ENCODE measurements at regions not wholly inside any gene's neighbourhood (a gene's known extent, or its start where the extent isn't known, plus 50 kb on each side); places are given as distances from the start of the nearest gene placed in this dataset.
"Not testable (repeated sequence)": the region's sequence is repeated elsewhere in the genome, so short reads cannot be mapped to it uniquely, and the experiment has no call there.

- DNase-seq: no peak
Observed at GRCh38 chr13:90308249-90308648, 1039.2 kb upstream of the MIR17HG start.

- DNase-seq: no peak
Observed at GRCh38 chr13:90311929-90312328, 1035.6 kb upstream of the MIR17HG start.

DNA sequence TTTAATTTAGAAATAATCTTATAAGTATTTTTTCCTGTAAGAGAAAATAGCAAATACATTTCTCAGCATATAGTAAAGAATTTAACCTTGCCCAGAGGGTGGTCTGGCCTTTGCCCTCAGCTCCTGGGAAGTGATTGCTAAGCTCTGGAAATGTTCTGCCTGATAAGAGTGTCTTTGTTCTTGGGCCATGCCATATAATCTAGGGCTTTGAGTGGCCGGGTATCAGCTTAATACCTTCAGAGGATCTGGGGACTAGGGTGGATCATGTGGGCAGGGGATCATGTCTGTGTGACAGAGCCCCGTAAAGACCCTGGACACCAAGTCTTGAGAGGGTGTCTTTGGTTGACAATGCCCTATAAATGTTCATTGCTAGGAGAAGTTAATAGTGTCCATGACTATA lies 1032.4 kb upstream of the MIR17HG start:
- DNase-seq: no peak

DNA sequence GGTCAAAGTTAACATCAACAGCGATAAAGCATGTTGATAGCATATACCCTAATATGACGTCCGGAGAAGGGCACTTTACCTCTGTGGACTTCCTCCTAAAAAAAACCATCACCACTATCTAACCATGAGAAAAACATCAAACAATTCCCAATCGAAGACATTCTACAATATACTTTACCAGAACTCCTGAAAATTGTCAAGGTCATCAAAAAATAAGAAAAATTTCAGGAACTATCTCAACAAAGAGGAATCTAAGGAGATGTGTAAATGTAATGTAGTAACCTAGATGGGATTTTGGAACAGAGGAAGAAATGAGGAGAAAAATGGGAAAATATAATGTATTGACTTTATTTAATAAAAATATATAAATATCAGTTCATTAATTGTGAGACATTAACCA lies 1026.8 kb upstream of the MIR17HG start:
- no peak for DNase-seq

DNA sequence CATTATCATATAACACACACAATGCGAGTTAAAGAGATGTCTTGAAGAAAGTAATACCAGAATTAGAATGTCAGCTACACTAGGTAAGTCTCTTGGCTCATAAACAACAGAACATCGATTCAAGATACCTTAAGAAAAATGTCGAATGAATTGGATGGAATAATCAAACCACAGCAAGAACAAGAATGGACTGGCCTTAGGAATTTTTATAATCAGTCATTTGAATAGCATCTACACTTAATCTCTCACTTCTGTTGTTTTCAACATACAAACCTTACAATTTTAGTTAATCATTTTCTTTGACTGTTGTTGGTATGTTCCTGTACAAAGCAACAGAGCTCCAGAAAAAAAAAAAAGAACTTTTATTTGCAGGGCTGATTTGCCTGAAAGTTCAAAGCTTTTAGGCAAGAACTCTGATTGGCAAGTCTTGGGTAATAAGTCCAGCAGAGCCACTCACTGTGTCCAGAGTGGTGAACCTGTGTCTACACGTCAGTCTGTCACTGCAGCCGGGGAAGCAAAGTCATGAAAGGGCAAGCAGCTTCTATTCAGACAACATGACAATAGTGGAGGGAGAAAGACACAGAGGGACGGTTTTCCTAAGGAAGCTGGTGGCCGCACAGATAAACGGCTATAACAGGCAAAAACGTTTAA lies 1026.1 kb upstream of the MIR17HG start:
- no peak for DNase-seq

DNA sequence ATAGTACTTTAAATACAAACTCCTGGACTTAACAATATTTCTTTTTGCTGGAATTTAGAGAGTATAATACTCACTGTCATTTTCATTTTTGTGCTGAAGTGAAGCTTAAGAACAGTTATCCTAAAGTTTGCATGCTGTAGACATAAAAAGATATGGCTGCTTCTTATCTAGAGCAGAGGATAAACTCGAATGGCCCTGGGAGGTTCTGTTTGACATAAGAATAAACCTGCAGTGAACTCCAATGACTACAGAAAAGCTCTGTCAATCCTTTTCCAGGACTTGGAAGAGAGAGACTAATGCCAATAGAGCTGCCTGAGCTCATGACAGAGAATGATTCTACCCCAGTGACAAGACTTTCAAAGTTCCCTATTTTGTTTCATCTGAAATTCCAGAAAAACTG lies 1017.8 kb upstream of the MIR17HG start:
- DNase-seq: no peak

GRCh38 chr13:90331974-90332373 lies 1015.5 kb upstream of the MIR17HG start:
- no peak for DNase-seq

DNA sequence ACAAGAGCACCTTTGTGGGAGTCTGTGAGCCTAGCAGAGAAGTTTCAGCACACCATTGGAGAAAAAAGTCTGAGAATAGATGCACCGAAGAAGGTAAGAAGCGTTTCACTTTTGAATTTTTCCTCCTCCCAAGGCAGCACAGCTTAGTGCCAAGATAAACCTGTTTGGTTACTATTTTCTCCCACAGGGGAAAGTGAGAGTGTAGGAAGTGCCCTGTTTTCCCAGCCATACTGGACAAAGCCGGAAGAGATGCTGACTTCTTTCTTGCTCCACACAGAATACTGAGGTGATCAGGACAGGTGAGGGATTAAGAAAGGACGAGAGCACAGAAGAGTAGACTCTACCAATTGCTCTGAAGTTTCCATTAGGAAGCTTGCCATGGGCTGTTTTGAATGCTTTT lies 1011.0 kb upstream of the MIR17HG start:
- DNase-seq: no peak

- DNase-seq: not testable (repeated sequence)
Observed at GRCh38 chr13:90341348-90341747, 1006.1 kb upstream of the MIR17HG start.

- not testable (repeated sequence) for DNase-seq
Observed at GRCh38 chr13:90348477-90349136, 998.9 kb upstream of the MIR17HG start.

GRCh38 chr13:90352763-90353162 lies 994.7 kb upstream of the MIR17HG start:
- no peak for DNase-seq

DNA sequence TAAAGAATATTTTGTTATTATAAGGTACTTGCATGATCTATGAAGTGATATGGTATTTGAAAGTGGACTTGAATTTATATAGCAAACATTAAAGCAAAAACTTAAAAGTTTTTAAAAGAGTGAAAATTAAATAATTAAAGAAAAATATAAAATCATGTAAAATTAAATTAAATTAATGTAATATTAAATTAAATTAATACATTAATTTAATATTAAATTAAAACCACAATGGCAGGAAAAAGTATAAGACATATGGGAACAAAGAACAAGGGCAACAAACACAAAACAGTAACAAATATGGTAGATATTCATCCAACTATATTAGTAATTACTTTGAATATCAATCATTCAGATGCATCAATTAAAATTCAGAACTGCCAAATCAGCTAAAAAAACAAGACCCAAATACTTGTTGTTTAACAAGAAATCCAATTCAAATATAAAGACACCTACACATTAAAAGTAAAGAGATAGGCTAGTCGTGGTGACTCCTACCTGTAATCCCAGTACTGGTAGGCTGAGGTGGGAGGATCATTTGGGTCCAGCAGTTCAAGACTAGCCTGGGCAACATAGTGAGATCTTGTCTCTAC lies 992.2 kb upstream of the MIR17HG start:
- no peak for DNase-seq

DNA sequence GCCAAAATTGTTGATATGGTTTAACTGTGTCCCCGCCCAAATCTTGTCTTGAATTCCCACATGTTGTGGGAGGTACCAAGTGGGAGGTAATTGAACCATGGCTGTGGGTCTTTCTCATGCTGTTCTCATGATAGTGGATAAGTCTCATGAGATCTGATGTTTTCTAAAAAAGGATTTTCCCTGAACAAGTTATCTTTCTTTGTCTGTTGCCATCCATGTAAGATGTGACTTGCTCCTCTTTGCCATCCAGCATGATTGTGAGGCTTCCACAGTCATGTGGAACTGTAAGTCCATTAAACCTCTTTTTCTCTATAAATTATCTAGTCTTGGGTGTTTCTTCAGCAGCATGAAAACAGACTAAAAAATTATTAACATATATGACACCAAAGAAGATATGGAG lies 986.7 kb upstream of the MIR17HG start:
- DNase-seq: no peak

GRCh38 chr13:90362707-90363106 lies 984.8 kb upstream of the MIR17HG start:
- no peak for DNase-seq

GRCh38 chr13:90365130-90365529 lies 982.4 kb upstream of the MIR17HG start:
- no peak for DNase-seq

DNA sequence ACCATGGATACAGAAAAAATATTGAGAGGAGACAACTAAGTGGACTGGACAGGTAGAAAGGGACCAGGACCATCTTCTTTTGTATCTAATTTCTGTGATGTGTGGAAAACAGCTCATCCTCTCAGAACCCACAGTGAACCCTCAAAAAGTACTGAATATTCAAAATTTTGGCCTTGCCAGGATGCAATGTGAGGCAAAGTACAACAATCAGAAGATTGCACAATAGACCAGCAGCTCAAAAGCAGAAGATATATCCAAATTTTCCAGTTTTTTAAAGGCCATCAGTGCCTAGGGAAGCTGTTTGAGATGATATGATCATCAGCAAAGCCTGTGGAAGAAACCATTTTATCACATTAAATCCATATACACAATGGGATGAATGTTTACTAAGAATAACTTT lies 973.3 kb upstream of the MIR17HG start:
- no peak for DNase-seq

DNA sequence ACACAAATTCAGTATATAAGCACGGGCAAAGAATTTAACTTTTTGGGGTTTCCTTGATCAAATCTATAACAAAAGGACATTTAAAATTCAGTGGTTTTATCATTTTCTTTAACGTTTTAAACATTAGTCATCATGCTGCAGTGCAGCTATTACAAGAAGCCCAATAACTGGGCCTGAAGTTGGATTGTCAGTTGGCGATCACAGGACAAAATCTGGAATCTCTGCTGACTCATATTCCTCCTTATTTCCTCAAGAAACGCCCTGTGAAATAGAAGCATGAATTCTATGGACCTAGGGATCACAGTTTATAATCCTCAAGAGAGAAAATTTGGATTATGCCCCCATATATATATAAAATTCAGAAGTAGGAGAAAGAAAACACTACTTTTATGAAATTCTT lies 971.6 kb upstream of the MIR17HG start:
- peak; percentile 60 for DNase-seq

DNA sequence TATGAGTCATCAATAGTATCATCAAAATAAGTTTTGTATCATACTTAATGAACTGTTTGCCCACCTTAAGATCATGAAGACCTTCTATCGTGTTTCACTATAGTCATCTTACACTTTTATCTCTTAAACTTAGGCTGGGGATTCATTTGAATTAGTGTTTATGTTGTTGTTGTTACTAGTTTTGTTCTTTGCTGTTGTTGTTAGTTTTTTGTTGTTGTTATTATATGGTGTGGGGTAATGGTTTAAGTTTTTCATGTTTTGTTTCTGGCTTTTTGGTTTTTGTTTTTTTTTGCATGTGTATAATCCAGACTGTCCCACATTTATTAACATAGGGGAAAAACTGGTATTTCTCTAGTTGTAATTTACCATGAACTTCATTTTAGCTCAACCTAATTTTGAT lies 965.1 kb upstream of the MIR17HG start:
- no peak for DNase-seq

DNA sequence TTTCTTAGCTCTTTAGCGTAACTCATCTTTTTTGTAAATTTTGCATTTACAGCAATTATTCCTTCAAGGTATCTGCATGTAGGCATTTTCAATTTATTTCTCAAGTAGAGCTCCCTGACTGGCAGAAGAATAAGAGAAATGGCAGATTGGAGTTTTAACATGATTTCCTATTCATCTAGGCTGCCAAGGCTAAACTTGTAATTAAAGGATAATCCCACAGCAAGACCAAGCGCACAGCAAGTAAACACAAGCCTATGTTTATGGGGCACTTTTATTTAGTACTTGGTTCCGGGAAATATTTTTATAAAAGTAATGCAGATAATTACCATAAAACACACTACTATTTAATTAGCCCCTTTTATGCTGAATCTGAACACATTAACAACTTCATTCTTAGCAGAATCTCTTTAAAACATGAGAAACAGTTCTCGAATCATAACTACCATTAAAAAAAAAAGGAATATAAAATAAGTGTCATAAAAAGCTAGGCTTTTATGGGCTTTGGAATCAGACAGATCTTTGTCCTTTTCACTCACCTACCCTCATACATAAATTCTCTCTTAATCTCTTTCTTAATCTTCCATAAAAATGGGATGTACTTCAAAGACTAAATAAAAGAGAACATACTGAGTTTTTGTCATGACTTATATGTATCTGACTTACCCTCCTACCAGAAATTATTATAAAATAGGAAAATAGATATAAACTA lies 961.6 kb upstream of the MIR17HG start:
- DNase-seq: no peak

GRCh38 chr13:90388887-90389452 lies 958.5 kb upstream of the MIR17HG start:
- no peak for DNase-seq

GRCh38 chr13:90389537-90389936 lies 958.0 kb upstream of the MIR17HG start:
- DNase-seq: no peak

GRCh38 chr13:90393408-90393807 lies 954.1 kb upstream of the MIR17HG start:
- no peak for DNase-seq

DNA sequence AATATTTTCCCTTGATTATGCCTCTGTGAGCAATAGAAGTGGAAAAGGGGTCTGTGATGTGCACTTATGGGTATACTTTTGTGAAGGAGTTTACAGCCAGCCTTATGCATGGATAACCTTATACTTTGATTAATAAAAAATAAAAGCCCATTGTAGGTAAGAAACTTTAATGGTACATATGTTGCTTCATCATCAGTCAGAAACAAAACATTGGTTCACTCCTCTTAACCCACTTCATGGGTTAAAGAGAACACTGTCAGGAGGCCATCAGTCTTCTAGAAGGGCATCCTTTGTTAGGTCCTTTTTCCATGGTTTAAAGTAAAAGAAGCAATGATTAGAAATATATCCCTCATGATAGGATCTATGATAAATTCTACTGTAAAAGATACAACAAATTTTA lies 952.1 kb upstream of the MIR17HG start:
- no peak for DNase-seq

DNA sequence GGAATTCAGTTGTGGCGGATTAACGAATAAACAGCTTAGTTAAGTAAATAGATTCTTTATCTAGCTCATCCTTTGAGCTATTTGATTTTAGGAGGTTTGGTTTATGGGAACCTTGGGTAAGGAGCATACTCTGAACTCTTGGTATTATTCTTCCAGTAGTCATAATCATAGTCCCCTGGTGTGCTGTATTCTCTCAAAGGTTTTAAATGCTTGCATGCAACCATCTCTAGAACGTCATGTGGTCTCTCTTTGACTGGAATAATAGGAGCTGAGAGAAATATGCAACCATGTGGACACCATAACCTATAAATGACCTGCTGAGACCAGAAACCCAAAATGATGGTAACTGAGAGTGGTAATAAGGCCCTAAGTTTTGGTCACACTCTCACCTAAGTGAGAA lies 951.6 kb upstream of the MIR17HG start:
- DNase-seq: no peak
